Esophagus squamous epithelium (tissue), 4 donors: ENCODE measurements at regions not wholly inside any gene's neighbourhood (a gene's known extent, or its start where the extent isn't known, plus 50 kb on each side); places are given as distances from the start of the nearest gene placed in this dataset.

ENCODE experiments used
- CTCF ChIP-seq, 6 experiments: fragments of 450-650 bp in 4 of 6; fragments of 200-600 bp in 2 of 6; sonication (generic) in 2 of 6; IDR thresholded peaks; one replicate each; pipeline ENCODE4 v1.5.1; 2016 to 2019; ENCODE audit warnings: antibody characterized with exemption in 6 of 6, mild to moderate bottlenecking in 4 of 6, moderate library complexity in 4 of 6
- POLR2A ChIP-seq, 4 donors: fragments of 450-650 bp; IDR thresholded peaks; one replicate each; pipeline ENCODE4 v1.6.1; 2017; ENCODE audit warnings: antibody characterized with exemption in 4 of 4, mild to moderate bottlenecking in 4 of 4, moderate library complexity in 3 of 4

- TF ChIP-seq CTCF (IDR thresholded peaks at IDR 0.05) (no peak), POLR2A (IDR thresholded peaks at IDR 0.05) (no peak)
Measured at GRCh38 chr11:129320494-129320893, 55.2 kb upstream of the BARX2 start.
